GM10248 (cell line): ENCODE measurements at regions not wholly inside any gene's neighbourhood (a gene's known extent, or its start where the extent isn't known, plus 50 kb on each side); places are given as distances from the start of the nearest gene placed in this dataset.

Experiments
- CTCF ChIA-PET: fragments of 300-600 bp; sonication (Branson Sonifier 250); formaldehyde crosslinking; extraction: SDS; loops from one replicate; lab custom pipeline; 2021; ENCODE audit warnings: antibody characterized with exemption; lab: Yijun Ruan, JAX
- POLR2A ChIA-PET: fragments of 350-650 bp; sonication (Branson Sonifier 250); formaldehyde crosslinking; extraction: SDS; loops from one replicate; lab custom pipeline; 2020; ENCODE audit warnings: antibody characterized with exemption; lab: Yijun Ruan, JAX
- DNase-seq: peaks from one replicate; pipeline ENCODE4 v3.0.0; 2012; ENCODE audit errors: extremely low spot score
- TF ChIP-seq, protein P1 (sequence below): IDR thresholded peaks from 2 replicates; pipeline ENCODE4 v1.5.1; 2012; ENCODE audit warnings: mild to moderate bottlenecking, low read depth; ENCODE audit errors: extremely low read depth, missing control alignments, control extremely low read depth

- TF ChIP-seq, protein P1, sequence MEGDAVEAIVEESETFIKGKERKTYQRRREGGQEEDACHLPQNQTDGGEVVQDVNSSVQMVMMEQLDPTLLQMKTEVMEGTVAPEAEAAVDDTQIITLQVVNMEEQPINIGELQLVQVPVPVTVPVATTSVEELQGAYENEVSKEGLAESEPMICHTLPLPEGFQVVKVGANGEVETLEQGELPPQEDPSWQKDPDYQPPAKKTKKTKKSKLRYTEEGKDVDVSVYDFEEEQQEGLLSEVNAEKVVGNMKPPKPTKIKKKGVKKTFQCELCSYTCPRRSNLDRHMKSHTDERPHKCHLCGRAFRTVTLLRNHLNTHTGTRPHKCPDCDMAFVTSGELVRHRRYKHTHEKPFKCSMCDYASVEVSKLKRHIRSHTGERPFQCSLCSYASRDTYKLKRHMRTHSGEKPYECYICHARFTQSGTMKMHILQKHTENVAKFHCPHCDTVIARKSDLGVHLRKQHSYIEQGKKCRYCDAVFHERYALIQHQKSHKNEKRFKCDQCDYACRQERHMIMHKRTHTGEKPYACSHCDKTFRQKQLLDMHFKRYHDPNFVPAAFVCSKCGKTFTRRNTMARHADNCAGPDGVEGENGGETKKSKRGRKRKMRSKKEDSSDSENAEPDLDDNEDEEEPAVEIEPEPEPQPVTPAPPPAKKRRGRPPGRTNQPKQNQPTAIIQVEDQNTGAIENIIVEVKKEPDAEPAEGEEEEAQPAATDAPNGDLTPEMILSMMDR = no peak
- peak; percentile 25 for DNase-seq
- POLR2A ChIA-PET = no interaction called here
- CTCF ChIA-PET = interaction anchor here (0.7 to 1.0 kb wide), 2 partner anchors 12 to 43 kb away, joined by 3 read pairs; no protein-coding TSS in a partner anchor
Observed at GRCh38 chr2:134782792-134783191, 55.6 kb upstream of the ACMSD start.

DNA sequence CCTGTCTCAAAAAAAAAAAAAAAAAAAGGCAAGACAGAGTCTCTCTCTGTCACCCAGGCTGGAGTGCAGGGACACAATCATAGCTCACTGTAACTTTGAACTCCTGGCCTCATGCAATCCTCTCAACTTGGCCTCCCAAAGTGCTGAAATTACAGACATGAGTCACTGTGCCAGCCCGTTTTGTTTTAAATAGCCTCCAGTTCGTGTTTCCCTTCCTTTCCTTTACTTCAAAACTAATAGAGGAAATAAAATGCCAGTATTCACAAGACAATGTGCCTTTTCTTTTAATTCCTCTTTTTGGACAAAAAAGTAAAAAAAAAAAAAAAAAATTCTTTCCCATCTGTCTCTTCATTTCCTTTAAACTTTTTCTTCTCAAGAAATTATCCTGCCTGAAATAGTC lies 54.5 kb upstream of the ACMSD start:
- no peak for DNase-seq
- TF ChIP-seq, protein P1 = no peak
- ChIA-PET POLR2A (no interaction called here), CTCF (interaction anchor here (1.7 kb wide), 1 partner anchor 18 kb away, joined by 3 read pairs; no protein-coding TSS in a partner anchor)

- TF ChIP-seq, protein P1 = no peak
- DNase-seq = no peak
- CTCF ChIA-PET = interaction anchor here (1.4 to 1.7 kb wide), 3 partner anchors 8 to 20 kb away, joined by 3 to 5 read pairs (median 4); no protein-coding TSS in a partner anchor
- POLR2A ChIA-PET = no interaction called here
Observed at GRCh38 chr2:134785659-134786430, 52.6 kb upstream of the ACMSD start.

DNA sequence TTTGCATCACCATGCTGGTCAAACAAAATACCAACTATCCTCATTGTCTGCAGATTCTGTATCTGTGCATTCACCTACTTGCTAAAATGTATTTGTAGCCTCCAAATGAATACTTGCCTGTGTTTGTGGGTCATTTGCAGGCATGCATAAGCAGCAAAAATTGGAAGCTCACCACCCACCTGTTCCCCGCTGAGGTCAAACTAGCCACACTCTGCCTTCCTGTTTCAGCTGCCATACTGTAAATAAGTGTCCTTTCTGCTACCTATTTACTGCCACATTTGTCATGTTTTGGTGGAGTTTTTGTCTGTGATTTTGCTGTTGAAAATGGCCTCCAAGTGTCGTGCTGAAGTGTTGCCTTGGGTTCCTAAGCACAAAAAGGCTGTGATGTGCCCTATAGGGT lies 50.0 kb upstream of the ACMSD start:
- CTCF ChIA-PET = no interaction called here

More for the DNA sequence above, 50.0 kb upstream of the ACMSD start:
- no peak for DNase-seq
- TF ChIP-seq, protein P1 = no peak
- POLR2A ChIA-PET = no interaction called here
